ENCODE measurements at regions not wholly inside any gene's neighbourhood (a gene's known extent, or its start where the extent isn't known, plus 50 kb on each side); places are given as distances from the start of the nearest gene placed in this dataset.

DNA sequence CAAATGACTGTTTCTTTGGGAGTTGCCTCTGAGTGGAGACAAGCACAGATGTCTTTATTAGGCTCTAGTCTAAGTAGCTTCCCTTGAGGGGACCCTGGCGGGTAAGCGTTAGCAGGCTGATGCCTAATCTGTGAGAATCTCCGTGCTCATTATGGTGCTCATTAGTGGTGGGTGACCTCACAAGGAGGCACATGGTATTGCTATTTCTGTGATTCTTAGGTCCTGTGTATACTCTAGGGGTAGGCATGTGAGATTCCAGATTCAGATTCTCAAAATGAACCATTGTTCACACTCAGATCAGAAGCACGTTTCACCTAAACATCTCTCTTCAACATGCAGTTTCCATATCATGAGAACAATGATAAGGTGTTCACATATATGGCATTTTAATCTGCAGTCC lies 809.7 kb downstream of the NR2F2 start:
- DNase-seq, result no peak

DNA sequence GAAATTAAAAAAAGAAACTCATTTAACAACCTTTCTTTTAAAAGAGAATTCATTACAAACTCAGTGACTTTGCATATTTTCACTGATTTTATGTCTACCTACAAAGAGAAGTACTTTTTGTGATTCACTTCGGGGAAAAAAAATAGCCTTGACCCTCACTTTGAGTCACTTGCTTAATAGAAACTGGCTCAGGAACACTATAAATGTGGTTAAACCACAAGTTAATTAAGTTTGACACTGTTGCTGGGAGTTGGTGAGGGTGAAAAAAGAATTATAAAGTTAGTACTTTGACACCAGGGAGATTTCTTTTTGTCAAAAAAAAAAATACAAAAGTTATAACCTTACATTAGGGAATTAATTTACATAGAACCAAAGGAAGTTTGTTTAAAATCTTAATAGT lies 810.9 kb downstream of the NR2F2 start:
- DNase-seq, result no peak

DNA sequence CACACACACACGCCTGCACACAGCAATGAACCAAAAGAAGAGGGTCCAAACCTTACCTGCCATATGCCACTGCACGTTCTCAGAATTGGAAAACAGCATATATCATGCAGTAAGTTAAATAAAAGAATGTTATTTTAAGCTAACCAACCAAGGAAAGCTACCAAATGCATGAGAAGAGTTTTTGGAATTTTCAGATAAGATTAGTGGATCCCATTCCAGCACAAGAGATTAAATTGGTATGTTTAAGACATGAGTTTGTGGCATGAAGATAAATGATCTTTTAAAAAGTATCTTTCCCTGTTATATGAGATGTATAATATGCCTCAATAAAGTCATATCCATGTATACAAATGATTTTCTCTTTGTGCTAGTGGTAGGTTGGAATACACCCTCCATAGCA lies 811.4 kb downstream of the NR2F2 start:
- no peak for DNase-seq

DNA sequence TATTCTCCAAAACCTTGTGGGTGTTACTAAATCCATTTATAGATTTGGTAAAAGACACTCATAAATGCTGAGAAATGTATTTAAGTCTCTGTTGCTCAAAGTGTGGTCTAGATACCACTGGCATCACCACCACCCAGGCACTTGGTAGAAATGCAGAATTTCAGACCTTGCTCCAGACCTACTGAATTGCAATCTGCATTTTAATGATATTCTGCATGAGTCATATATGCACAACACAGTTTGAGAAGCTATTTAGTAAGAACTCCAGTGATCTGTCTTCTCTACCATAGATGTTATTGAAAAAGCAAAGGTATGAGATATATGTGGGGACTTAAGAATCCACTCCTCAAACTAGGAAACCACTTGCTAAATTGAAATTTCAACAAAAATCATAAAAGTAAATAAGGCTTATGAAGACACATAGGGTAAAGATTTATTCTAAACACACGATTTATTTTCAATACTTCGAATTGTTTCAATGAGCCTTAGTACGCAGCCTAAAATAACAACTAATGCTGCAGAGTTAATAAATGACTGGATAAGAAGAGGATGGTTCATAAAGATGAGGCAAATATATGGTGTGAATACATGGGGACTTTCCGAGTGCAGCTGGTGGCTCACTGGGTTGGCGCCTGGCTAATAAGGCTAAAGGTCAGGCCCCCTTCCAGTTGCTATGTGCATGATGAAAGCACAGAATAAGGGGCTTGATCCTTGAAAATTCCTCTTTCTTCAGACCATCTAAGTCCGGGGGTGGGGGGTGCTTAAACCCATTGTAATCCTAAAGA lies 813.3 kb downstream of the NR2F2 start:
- DNase-seq, result no peak

DNA sequence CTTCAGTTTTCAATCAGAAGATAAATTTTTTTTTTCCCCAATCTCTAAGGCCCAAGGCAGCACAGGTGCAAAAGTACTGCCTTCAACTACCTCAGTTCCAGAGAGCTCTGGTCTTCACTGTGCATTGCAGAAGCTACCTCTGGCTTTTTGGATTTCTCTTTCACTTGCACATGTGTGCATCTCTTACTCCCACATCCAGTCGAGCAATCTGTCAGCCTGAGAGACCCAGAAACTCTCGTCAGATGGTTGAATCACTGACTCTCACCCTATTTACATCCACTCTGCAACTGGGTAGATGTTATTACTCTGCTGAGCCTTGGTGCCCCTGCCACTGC lies 813.8 kb downstream of the NR2F2 start:
- DNase-seq, result no peak

DNA sequence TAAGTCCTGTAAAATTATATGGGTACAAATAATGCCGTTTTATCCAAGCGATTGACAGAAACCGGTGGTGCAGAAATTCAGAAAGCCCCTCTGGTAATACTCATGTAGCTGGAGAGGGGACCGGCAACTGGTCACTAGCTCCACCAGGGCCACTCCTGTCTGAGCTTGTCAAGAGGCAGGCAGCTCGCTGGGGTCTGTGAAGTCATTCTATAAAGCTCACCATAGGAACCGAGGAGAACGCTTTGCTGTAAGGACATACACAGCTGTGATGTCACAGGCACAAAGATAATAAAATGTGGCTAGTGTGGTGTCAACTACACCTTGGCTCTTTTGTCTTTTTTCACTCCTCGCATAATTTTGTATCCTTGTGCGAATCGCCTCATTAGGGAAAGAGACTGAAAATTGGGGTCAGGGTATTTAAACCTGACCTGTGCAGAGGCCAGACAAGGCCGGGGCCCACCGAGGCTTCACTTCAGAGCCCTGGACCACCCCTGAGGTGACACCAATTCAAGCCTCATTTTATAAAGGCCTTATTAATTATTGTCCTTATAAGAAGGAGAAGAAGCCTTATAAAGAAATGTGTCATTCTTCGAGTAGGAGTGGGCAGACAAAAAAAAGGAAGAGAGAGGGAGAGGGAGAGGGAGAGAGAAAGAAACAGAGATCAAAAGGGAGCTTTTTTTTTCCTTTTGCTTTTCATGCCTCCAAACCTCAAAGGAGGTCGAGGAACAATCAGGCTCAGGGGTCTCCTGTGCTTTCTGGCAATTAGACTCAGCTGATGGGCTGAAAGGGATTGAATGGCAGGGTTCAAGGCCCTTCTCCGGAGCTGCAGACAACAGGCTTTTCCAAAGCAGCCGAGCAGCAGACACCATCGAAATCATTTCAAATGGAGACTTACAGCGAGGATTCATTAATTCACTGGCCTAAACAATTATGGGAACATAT lies 813.3 kb upstream of the ARRDC4 start:
- no peak for DNase-seq

DNA sequence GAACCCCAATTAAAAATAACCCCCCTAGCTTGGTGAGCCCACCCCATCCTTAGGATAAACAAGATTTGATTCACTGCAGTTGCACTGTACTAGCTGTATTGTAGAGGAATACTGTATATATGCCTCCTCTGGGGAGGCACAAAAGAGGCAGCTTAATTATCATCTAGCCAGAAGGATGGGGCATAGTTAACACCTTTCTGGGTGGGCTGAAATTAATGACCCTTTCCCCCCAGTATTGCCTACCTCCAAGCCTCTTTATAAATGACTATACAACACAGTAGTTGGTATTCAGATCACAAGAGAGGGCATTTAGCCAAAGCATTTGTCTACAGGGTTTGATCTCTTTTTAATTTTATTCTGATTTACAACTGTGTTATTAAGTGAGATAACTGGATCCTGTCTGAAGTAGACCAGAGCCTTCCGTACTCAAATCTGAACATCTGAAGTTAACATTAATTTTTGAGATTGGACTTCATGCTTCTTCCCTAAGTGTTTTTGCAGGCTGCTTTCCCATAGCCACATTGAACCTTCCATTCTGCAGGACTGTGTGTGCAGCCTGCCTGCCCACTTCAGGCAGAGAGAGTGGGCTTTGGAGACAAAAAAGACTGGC lies 807.0 kb upstream of the ARRDC4 start:
- DNase-seq, result no peak

DNA sequence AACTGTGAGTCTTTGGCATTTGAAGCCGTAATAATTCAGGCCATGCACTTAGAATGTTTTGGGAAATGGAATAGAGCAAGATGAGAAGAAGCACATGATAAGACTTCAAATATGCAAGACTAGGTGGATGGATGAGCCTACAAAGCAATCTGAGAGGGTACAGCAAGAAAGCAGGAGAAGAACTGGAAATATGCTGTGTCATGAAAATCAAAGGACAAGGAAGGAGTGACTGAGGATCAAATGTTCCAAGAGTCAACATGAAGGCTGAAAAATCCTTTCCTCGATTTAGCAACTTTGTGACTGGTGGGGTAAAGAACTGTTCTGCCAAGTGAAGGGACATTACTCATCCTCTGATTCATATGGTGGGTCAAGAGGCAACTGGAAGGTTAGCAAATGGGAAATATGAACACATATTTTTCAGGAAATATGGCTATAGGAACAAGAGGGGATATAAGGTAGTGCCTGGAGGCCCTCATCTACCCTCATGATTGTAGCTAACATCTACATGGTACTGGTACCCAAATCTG lies 803.7 kb upstream of the ARRDC4 start:
- DNase-seq, result no peak

DNA sequence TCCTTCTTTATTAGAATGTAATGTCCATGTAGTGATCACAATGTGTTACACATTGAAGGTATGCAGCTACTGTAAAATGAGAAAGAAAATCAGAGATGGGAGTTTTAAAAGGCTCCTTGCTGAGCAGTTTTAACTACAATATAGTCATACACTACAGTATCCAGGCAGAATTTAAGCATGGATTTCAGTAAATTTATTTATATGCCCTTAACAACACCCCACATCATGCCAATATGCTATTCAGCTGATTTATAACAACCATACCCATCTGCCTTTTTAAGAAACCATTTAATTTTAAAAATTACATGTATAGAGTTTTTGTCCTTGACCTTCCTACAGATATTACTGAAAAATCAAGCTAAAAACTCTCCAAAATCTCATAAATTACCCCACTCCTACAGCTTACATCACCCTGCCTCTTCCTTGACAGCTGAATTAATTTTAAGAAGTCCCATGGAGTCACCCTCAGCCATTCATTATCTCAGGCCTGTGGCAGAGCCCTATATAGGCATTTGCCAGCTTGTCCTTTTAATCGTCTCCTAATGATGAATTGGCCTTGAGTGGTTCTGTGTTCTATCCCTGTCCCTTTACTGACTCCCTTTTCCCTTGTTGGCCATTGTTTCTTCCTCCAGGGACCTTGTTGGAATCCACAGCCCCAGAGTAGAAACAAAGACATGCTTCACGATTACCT lies 797.6 kb upstream of the ARRDC4 start:
- no peak for DNase-seq

DNA sequence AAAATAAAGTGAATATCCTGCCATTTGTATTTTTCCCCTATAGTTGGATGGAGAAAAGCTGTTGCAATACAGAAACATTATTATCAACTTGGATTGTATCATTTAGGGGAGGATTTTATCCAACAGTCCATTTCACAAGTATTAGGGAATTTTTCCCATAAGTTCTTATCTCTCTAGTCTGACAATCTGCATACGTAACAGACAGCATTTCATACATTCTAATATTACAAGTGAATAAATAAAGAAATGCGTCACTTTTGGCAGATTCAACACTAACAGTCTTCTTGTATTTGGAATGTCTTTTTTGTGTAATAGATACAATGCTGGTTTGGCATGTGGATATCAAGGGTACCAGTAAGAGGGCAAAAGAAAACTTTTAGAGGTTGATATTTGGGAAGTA lies 795.3 kb upstream of the ARRDC4 start:
- no peak for DNase-seq

DNA sequence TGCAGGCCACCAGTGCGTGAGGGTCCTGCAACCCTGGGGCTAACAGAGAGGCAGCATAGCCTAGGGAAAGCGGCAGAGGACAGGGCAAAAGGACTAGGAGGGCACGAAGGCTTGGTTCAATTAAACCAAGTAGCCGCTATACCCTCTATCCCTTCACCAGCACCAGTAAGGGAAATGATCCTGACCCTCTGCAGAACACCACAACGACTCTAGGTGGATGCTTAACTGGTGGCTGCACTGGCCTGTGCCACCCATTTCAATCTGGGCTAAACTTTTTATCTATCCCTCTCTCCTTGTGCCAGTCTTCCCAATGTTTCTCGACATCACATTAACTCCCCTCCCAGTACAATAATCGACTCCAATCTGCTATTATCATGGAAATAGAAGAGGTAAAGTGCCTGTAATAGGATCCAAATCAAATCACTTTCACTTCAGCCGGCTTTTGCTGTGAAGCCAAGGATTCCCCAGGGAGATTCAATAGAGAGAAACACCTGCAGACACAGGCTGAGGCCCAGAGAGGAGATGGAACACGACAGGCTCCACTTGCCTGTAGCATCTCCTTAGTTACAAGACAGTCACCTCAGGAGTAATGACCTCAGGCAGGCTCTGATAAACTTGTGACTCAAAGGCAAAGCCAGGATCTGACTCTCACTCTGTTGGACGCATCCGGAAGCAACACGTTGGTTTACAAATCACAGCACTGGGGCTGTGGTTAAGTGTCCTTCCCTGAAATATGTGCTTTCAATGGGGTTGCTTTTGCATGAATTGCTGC lies 791.6 kb upstream of the ARRDC4 start:
- DNase-seq, result no peak

DNA sequence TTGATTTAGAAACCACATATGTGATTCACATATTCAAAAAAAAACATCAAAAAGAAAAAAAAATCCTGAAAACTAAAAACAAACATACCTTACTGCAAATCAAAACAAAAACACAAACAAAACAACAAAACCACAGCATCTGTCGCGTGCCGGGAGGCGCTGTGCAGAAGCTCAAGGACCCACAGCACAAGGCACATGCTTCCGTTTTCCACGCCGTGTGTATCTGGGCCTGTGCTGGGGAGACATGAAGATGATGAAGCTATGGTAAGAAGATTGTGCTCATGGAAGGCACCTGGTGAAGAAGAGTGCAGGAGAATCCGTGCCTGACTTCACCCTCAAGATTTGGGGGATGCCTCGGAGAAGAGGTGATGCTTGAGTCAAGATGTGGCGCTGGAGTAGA lies 788.9 kb upstream of the ARRDC4 start:
- DNase-seq, result no peak

DNA sequence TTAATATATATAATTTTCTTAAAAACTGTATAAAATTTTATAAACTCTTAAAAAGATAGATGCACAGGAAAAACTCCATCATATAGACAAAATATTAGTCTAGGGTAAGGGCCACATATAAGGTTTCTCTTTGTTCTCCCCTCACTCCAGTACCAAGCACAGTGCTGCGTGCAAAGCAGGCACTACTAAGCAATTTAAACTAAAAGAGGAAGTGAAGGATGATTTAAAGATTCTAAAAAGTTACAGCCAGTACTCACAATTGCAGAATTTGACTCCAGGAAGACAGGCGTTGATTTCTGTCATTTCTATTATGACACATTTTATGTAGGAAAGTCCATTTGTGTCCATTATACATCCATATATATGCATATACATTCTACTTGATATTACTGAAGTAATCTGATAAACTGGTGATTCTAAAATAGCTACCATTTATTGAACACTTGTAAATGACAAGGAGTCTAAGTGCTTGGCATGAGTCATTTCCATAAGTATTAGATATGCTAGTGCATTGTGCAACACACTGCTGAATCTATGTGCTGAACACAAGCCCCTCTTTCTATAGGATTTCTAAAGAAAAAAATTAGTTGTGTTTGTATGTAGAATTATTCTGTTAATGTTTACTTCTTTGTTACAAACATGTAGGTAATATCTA lies 785.5 kb upstream of the ARRDC4 start:
- no peak for DNase-seq

DNA sequence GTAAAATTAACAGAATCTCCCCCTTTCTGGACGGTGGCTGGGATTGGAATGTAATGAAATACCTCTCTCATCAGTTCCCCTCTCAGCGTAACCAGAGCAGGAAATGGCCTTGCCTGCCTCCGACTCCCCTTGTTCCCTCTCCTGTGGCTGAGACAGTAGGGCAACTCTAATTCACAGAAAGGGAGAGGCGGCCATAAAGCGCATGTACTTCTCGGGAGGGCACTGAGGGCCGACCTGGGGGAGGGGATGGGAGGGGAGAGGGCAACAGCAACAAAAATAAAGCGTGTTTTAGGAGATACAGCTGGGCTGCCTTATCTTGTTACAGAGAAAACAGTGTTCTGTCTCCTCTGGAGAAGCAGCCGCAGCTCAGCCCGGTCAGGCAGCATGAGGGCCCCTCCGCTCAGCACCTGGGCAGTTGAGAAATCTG lies 783.3 kb upstream of the ARRDC4 start:
- no peak for DNase-seq

DNA sequence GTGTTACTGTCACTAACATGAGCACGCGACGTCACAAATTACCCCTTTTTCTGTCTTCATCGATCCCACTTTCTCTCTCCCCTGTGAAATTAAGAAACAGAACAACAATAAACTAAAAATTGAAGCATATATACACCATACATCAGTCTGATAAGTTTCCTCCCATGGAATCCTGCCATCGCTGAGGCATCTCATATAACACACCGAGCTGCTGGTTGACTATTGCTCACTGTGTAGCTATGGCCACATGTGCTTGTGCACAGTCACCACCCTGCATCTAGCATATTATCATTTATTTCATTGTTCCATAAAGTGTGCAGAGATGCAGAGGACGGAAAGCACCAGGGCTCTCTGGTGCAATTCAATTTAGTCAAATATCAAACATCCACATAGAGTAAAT lies 777.9 kb upstream of the ARRDC4 start:
- DNase-seq, result no peak

DNA sequence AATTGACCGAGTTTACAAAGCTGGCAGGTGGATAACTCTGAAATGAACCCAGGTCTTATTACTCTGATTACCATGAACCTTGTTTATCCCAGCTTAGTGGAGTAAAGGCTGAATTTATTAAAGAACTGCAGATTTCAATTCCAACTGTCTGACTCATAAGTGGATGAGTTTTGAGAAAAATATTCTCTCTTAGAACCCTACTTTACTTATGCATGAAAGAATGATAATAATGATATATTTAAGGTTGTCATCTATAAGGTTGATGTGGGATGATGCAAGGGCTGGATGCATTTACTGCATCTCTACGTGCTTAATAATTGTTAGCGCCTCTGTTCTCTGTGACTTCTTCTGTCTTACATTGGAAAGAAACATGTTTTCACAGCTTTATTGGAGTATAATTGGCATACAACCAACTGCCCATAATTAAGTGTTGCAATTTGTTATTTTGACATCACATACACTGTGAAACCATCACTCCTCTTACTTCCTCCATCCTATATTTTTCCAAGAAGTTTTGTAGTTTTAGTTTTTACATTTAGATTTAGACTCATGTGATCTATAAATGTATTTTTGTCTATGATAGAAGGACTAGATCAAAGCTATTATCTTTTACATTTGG lies 771.2 kb upstream of the ARRDC4 start:
- no peak for DNase-seq

DNA sequence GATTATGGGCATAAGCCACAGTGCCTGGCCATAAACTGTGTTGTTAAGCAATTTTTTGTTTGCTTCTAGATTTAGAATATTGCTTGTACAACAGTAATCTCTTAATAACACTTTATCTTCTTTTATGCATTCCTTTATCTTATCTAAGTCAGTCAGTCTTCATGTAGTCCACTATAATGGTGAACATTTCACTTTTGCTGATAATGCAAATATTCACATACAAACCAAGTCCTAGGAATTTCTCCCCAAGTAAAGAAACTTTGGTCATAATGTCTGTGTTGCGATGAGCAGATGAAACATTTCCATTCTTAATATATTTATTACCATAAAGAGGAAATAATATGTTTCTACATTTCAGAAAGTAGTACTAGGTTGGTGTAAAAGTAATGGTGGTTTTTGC lies 765.8 kb upstream of the ARRDC4 start:
- DNase-seq, result no peak

DNA sequence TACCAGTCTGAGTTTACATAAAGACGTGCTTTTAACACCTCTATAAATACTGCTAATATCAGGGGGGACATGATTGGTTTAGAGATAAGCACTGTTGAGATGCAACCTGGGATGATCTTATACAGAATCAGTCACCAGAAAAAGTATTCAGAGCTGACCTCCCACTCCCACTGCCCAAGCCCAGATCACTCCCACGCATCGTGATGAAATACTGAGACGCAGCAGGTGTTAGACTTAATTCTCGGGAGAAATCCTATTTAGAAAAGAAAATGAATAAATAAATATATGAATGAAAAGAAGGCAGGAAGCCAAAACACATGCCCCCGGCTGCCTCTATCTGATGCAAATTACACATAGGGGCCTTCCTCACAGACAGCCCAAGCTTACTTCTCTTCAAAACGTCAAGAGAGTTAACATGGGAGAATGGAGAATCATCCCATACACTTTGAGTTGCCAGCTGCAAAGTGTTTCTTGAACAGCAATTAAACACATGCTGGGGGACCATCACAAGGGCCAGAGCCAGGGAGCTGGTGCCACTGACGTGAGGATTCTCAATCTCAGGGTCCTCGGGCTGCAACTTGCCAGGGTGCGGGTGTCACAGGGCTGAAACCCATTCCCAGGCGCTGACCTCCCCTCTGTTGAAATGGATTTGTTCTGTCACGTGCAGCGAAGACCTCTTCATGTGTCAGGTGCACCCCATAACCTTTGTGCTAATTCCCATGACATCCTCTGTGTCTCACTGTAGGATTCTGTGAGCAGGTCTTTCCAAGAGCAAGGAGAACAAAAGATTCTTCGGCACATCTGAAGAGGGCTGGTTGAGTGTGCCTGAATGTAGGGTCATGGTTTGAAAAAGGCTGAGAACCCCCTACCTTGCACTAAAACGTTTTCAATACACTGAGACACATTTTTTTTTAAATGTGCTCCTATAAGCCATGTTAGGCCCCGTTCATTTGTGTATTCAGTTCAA lies 764.2 kb upstream of the ARRDC4 start:
- DNase-seq, result no peak

DNA sequence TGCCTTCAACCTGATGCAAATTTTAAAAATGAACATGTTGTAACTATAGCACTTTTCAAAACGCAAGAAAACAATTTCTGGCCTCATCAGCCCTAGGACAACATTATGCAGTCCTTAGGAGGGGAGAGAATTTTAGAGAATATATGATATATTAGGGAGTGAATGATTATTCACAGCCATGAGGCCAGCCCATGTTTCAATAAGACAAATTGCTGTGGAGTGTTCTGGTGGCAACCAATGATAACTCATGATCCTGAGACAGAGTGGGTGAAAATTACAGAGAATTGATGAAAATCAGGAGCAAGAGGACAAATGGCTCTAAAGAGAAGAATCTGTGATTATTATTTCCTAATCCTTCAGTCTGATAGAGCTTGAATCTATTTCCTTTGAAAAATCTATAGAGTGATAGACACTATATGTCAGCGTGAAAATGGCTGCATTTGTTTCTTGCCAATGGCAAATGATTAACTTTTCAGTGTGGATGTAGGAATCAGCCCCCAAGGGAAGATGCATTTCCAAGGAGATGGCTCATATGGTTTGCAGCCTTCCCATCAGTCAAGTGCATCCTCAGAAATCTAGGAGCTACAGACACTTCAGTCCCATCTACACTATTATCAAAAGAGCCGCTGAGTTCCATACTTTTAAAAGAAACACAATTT lies 761.0 kb upstream of the ARRDC4 start:
- DNase-seq, result no peak
